GM19238 (cell line): ENCODE measurements at regions not wholly inside any gene's neighbourhood (a gene's known extent, or its start where the extent isn't known, plus 50 kb on each side); places are given as distances from the start of the nearest gene placed in this dataset.

Experiments used
- DNase-seq: peaks from one replicate; pipeline ENCODE4 v3.0.0; 2011; ENCODE audit warnings: low spot score; ENCODE audit not compliant: insufficient read length

DNA sequence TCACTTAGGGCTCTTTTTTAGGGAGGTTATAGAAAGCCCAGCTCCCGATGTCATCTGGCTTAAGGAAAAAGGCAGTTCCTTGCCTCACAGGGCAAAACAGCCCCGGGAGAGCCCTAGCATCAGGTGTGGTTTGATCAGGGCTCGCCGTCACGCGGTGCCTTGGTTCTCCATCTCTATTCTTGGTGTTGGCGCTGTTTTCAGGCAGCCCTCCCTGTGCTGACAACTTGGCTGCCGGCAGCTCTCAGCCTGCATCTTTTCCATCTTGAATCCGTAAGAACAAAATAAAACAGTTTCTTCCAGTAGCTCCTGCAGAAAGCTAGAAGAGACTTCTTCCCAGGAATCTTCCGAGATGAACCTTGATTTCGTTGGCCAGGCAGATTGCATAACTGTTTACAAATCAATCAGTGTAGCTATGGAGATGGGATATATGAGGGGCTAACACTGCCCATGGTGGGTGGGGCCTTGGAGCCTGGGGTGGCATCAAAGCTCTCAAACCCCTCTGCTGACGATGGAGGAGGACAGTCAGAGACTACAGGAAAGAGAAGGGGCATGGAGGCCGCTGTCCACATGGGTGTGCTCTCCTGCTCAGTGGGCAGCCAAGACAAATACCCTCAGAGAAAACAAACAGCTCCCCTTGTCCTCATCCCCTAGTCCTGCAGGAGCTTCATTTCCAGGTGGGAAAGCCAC, 370.7 kb upstream of the C1orf174 start:
- DNase-seq = no peak

DNA sequence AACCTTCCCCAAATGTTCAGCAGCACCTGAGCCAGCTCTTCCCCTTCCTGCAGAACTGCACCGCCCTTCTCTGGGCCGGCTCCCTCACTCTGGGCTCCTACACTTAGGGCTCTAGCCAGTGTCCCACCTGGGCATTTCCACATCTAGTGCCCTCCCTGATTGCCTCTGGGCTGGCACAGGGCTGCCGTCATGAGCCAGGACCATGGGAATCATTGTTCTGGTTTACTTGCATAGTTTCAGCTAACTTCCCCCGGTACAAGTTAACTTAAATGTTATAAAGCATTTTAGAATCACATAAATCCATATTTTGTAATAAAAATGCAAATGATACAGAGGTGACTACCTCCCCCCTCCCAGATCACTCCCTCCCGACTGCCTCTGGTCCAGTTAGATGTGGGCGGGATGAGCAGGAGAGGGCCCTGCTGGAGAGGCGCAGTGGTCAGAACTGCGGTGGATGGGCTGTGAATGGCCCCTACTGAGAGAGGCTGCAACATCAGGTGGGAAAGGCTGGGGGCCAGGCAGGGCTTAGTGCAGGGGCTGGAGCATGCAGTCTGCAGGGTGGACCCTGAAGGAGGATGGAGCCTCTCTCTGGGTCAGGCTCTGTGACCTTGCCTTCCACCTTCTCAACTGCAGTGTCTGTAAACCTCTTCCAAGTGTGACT, 371.4 kb upstream of the C1orf174 start:
- no peak for DNase-seq

DNA sequence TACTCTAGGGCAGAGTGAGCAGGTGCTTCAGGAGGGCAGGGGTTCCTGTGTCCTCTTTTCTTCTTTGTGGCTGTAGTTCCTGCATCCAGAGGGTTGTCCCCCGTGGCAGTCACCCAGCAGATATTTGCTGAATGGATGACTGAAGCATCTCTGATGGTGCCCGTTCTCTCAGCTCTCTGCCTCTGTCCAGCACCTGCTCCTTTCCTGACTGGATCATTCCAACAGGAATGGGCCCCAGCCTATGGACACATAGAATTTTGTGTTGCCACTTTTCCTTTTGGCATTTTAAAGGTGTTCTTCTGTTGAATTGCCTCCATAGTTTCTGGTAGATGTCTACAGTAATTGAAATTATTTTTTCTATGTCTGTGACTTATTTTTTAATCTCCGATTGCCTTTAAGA, 372.5 kb upstream of the C1orf174 start:
- no peak for DNase-seq

DNA sequence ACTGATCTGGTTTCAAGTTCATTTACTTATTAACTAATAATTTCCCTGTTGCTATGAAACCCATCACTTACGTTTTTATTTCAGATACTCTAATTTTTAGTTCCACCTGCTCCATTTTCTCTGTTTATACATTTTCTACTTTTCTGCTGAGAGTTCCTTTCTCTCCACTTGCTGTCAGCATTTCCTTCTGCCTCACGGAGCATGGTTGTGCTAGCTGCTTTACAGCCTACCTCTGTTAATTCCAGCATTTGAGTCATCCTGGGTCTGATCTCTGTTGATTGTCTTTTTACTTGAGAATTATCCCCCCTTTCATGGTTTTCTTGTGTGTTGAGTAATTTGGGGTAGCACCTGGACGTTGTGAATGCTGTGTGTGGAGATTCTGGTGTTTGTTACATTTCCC, 373.2 kb upstream of the C1orf174 start:
- no peak for DNase-seq

DNA sequence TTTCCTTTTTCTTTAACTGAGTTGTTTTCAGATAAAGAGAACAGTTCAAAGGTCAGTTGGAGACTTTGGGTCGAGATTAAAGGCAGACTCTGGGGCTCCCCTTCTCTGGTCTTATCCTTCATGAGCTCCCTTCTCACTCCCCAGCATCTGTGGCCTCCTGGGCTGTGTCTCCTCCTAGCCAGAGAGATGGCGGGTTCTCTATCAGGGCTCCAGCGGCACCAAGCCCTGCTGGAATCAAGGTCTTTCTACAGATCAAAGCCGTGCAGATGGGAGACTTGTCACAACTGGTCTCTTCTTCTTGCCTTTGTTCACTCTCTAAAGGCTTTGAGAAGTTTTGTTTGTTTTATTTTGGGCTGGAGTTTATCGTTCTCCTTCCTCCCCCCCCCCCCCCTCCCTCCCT, 373.7 kb upstream of the C1orf174 start:
- DNase-seq = no peak

DNA sequence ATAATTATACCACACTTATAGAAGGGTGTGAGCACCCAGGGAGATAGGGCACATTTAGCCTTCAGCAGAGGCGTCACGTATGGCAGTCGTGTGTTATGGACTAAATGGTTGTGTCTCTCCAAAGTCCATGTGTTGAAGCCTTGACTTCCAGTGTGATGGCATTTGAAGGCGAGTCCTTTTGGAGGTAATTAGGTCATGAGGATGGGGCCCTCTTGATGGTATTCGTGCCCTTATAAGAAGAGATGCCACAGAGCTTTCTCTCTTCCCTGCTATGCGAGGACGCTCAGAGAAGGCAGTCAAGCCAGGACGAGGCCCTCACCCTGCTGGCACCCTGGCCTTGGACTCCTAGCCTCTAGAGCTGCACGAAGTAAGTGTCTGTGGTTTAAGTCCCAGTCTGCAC, 375.0 kb upstream of the C1orf174 start:
- no peak for DNase-seq

DNA sequence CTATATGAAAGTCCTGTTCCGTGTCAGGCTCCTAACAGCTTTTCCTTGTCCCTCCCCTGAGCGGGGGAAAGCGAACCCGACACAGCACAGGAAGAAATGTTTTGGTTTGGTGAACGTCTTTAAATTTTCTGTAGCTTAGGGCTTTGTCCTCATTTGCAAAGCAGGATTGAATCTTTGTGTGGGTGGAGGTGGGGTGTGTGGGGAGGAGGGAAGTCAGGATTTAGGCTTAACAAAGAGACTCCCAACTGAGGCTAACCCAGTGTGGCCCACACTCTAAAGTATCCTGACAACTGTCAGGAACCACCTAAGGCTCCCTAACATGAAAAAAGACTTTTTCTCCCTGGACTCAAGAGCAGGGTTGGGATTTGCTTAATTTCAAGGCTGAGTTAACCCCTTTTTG, 376.2 kb upstream of the C1orf174 start:
- no peak for DNase-seq

DNA sequence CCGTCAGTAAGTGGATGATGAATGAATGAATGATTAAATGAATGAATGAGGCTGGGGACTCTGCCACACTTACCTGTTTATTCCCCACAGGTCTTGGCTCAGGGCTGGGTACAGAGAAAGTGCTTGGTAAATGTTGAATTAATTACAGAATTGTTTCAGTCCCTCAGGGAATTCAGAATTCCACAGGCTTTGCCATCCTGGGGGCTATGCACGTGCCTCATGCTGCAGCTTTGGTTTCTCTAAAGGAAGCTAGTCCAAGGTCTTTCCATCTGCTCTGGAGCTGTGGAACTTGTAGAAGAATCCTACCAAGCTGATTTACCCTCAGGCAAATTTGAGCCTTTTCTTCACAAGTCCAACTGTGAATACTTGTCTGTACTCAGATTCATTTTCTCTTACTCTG, 376.8 kb upstream of the AJAP1 start:
- no peak for DNase-seq

DNA sequence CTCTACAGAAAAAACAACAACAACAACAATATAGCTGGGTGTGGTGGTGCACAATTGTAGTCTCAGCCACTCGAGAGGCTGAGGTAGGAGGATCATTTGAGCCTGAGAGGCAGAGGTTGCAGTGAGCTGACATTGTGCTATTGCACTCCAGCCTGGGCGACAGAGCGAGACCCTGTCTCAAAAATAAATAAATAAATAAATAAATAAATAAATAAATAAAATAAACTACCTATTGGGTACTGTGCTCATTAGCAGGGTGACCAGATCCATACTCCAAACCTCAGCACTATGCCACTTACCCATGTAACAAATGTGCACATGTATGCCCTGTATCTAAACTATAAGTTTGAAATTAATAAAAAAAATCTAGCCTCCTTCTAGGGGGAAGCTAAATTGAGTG, 369.4 kb upstream of the AJAP1 start:
- no peak for DNase-seq

DNA sequence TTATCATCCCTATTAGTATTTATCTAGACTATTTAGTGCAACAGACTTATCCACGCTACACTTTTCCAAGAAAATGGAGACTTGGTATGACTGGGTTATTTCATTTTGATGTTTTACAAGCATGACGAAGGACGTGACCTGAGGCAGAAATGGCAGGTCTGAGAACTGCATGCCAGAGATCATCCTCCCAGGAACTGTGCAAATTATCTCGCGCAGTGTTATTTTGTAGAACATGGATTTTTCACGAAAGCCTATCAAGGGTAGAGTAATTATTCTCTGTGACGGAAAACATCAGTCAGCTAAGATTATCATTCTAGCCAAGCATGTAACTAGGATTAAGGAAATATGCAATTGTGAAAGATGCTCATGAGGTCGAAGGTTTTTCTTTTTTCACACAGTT, 361.5 kb upstream of the AJAP1 start:
- no peak for DNase-seq

DNA sequence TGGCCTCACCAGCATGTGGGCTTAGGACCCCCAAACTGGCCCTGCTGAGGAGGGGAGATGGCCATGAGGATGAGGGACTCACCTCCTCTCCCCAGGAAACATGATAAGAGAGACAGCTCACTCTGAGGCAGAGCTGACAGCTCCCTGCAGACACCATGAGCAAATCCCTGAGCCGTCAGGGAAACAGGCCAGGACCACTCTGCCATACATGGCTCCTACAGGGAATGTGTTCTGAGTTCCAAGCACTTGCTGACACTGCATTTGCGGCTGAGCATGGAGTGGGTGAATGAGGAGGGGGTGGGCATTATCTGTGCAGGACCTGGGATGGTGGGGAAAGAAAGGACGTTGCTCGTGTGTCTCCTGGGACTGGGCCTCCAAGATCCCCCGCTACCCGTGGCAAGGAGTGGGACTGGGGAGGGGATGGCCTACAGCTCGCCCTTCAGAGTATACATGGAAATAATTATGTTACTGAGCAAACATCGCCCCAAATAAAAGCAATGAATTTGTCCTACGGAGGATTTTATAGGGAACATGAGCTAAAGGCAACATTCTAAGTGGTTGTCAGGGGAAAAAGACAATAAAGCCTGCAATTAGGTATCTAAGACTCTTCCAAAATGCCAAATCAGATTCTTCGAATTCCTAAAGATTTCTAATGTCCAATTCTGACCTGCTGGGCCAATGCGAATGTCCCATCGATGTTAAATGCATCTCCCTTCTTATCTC, 355.9 kb upstream of the AJAP1 start:
- no peak for DNase-seq

DNA sequence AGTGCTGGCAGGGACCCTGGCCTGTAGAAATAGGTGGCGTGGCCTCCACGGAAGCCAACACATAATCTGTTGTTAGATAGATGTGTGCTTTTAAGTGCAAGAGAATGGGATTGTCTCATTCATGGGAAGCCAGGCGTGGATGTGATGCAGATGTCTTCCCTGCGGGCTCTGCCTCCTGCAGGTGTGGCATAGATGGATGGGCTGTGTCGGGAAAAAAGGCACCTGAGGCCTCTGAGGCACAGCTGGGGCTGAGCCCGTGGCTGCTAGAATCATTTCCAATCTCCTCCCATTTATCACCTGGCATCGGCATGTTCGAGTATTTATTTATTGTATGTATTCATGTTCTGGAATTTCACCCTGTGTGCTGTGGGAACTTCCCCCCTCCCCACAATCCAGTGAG, 353.4 kb upstream of the AJAP1 start:
- no peak for DNase-seq

DNA sequence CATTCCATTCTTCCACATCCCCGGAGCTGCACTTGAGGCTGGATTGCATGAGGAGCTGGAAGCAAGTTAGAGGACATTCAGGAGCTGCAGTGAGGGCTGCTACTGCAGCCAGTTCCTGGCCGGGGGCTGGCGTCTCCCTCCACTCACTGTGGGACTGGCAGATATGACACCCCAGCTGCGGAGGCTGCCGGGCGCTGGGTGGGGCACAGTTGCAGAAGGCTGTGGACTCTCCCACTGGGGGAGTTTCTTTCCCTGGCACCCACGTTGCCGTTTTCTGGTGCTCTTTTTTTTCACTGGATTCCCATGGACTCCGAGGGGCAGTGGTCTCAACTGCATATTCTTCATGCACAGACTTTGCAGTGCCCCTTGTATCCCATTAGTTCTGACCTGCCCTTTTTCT, 351.1 kb upstream of the AJAP1 start:
- DNase-seq = no peak

DNA sequence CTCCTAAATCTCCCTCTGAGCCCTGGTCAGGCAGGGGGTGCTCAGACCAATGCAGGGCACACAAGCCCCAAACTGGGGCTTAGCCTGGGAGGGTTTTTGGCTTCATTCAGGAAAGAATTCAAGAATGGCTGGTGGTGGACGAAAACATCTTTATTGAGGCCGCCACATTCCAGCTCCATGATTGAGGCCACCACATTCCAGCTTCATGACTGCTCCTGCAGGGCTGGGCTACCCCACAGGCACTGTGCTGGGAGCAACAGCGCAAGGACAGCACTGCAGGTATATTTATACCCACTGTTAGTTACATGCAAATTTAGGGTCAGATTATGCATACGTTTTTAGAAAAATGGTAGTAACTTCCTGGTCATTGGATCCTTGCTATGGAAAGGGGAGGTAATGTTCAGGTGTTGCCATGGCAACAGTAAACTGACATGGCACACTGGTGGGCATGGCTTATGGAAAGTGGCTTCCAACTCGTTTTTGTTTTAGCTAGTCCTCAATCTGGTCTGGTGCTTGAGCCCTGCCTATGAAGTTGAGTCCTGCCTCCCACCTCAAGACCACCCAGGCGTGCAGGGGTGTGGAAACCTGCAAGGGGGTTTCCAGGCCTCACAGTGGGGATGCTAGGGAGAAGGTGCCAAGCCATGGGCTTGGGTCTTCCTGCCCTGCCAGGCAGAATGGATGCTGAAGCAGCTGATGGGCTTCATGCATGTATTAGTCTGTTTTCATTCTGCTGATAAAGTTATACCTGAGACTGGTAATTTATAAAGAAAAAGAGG, 348.7 kb upstream of the AJAP1 start:
- DNase-seq = no peak

DNA sequence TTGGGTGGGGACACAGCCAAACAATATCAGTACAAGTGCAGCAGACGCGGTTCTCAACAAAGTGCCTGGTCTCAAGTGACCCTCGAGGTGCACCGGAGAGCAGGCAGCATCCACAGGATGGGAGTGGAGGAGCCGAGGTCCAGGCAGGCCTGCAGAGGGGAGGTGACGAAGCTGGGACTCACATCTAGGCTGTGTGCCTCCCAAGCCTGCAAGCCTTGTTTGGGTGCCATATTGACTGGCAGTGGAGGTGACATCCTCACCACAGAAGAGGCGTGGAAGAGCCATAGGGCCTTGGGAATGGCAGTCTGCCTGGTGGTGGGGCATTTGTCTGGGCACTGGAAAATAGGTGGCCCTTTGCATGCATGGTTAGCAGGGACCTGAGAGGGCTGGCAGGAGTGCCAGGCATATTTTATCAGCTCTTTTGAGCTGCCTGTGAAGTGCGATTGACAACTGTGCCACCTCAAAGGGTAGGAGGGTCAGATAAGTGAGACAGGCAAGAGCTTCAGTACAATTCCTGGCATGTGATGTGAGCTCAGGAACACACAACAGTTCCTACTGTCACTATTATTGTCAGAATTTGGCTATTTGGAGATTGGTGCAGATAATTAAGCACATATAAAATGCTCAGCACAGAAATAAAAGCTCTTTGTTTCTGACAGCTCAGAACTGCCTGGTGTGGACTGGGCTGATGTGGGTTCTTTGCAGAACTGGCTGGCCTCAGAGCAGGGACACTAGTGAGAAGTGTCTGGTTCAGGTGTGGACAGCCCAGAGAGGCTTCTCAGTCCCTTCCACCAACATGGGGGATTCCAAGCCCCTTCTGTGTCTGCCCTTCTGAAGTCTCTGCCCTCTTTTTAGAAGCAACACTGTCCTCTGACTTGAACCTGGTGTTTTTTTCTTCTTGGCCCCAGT, 347.6 kb upstream of the AJAP1 start:
- no peak for DNase-seq

DNA sequence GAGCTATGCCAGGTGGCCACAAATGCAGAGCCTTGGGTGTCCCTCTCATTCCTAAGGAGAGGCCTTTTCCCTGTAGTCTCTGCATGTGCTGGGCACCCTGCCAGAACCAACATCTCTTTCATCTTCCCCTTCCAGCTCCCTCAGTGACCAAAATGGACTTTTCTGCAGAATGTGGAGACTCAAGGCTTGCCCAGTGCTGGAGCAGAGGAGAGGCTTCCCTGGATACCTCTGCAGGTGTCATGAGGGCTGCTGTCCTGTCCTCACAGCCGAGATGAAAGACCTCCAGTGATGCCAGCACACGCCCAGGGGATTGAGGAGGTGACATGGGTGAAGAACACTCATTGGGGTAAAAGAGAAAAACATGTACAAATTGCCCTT, 347.0 kb upstream of the AJAP1 start:
- no peak for DNase-seq

DNA sequence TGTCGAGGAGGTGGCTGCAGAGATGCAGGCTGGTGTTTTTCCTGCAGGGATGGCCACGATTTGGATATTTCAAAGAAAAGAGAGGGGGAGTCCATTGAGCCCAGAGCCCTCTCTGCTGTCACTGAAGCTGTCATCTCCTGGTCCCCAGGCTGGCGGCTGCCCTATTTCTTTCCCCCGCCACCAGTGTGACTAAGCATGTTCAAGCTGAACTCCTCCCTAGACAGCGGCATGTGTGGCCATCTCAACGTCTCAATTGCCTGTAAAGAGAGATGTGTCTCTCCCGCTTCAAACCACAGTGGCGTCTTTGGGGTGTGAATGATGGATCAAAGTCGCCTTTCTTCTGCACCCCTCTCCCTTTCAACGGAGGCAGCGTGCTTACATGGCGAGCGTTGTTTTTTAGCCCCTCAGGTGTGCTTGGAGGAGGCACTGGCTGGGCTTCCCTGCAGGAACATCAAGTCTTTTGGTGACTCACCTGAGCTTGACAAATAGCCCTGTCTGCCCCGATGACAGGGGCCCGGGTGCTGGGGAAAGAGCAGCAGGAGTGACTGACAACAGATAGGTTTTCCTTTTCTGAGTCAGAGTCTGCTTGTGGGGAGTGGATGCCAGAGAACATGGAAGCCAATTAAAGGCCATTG, 346.4 kb upstream of the AJAP1 start:
- DNase-seq = no peak

DNA sequence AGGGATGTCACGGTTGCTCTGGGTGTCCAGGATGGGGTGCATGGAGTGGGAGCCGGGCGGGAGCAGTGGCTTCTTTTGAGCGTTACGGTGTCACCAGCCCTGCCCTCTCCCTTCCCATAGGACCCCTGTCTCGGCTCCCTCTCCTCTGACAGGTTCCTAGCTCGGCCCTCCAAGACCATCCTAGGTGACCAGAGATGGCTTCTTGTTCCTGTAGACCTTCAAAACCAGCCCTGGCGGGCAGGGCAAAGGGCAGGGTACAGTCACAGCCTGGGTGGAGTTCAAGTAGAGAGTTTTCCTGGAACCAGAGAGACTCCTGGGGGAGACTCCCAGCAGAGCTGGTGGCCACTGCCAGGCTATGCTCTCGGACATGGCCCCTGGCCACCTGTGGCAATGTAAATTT, 345.6 kb upstream of the AJAP1 start:
- no peak for DNase-seq

DNA sequence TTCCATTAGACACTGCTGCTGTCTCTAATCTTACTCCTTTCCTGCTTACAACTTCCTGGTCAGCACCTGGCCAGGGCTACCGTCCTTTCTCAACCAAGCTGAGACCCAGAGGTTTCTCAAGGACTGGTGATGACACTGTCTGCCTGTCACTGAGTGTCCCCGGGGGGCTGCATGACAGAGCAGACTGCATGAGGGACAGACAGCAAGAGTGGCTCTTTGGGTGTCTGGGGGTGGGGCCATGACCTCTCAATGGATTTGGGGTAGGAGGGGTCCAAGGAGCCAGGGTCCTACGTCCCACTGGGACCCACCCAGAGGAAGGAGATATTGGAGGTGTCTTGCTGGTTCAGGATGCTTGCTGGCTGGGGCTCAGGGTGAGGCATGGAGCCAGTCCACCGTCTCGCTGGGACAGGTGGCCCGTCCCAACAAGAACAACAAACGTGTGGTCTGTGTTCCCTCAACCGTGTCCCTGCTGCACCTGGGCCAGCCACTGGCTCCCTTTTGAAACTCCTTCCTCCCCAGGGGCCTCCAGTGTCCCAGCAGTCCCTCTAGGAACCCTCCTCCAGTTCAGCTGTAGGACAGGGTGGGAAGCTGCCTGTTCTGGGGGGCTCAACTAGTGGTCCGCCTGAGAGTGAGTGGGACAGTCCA, 344.6 kb upstream of the AJAP1 start:
- no peak for DNase-seq

DNA sequence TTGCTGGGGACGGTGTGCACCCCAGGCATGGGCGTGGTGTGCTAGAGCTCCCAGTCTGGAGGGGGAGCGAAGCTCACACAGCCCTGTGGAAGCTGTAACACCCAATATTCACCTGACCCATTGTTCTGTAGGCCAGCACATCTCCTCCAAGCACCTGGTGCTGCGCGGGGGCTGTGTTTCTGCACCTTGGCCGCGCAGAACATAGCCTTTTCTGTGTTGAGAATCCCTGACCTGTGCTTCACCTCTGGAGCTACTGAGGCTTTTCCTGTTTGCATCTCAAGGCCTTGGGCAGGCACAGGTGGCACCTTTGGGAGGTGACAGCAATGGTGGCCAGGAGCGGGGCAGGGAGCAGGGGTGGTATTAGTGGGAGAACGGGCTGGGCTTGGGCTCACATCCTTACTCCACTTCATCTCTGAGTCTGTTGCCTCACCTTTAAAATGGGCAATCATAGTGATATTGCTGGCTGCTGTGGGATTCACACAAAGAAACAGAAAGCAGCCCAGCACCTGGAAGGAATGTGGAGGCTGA, 343.9 kb upstream of the AJAP1 start:
- no peak for DNase-seq
